ENCODE measurements at regions not wholly inside any gene's neighbourhood (a gene's known extent, or its start where the extent isn't known, plus 50 kb on each side); places are given as distances from the start of the nearest gene placed in this dataset.

GRCh38 chr9:29511680-29512079 lies 1938.4 kb upstream of the C9orf72 start:
- no peak overlapping the region for H3K4me3 ChIP-seq
- no peak for ATAC-seq
- no peak overlapping the region for H3K27ac ChIP-seq
- no peak for TF ChIP-seq CTCF (IDR thresholded peaks at IDR 0.05)
- H3K9me3 ChIP-seq = peaks cover 0 to 11% of the 10 kb centered on the region in 2 donors
- no peaks in the 10 kb centered on the region for H3K27me3 ChIP-seq
- no peaks in the 10 kb centered on the region for H3K36me3 ChIP-seq
- no peaks in the 10 kb centered on the region for H3K4me1 ChIP-seq
- DNase-seq = no peak
- intact Hi-C loops (cut with DNase I) = no loop called here

GRCh38 chr9:29514336-29514735 lies 1941.1 kb upstream of the C9orf72 start:
- peaks cover 0 to 11% of the 10 kb centered on the region in 2 donors for H3K9me3 ChIP-seq
- no peaks in the 10 kb centered on the region for H3K27me3 ChIP-seq
- no peaks in the 10 kb centered on the region for H3K36me3 ChIP-seq
- H3K27ac ChIP-seq = no peak overlapping the region
- TF ChIP-seq CTCF (IDR thresholded peaks at IDR 0.05) = no peak
- DNase-seq = peak in 1 of 4 donors; percentile 60
- no peak for ATAC-seq
- intact Hi-C loops (cut with DNase I) = no loop called here
- H3K4me3 ChIP-seq = no peak overlapping the region
- no peaks in the 10 kb centered on the region for H3K4me1 ChIP-seq

GRCh38 chr9:29514862-29515261 lies 1941.6 kb upstream of the C9orf72 start:
- Histone ChIP-seq H3K27me3 (no peaks in the 10 kb centered on the region), H3K4me1 (no peaks in the 10 kb centered on the region), H3K4me3 (no peak overlapping the region), H3K27ac (no peak overlapping the region), H3K36me3 (no peaks in the 10 kb centered on the region), H3K9me3 (peaks cover 0 to 9% of the 10 kb centered on the region in 2 donors)
- ATAC-seq (no peak), DNase-seq (no peak)
- TF ChIP-seq CTCF (IDR thresholded peaks at IDR 0.05) = no peak
- intact Hi-C loops (cut with DNase I) = no loop called here

GRCh38 chr9:29548436-29548835 lies 1975.2 kb upstream of the C9orf72 start:
- Histone ChIP-seq H3K36me3 (no peaks in the 10 kb centered on the region), H3K4me1 (no peaks in the 10 kb centered on the region), H3K27ac (no peak overlapping the region), H3K27me3 (no peaks in the 10 kb centered on the region), H3K9me3 (peaks cover 0 to 6% of the 10 kb centered on the region in 2 donors), H3K4me3 (no peak overlapping the region)
- TF ChIP-seq CTCF (IDR thresholded peaks at IDR 0.05) = no peak
- ATAC-seq (no peak), DNase-seq (no peak)
- intact Hi-C loops (cut with DNase I) = no loop called here

- Histone ChIP-seq H3K4me1 (no peaks in the 10 kb centered on the region), H3K4me3 (no peak overlapping the region), H3K9me3 (peaks cover 0 to 2% of the 10 kb centered on the region in 2 donors), H3K36me3 (no peaks in the 10 kb centered on the region), H3K27ac (no peak overlapping the region), H3K27me3 (no peaks in the 10 kb centered on the region)
- no peak for TF ChIP-seq CTCF (IDR thresholded peaks at IDR 0.05)
- no peak for DNase-seq
- no peak for ATAC-seq
- intact Hi-C loops (cut with DNase I) = no loop called here
Observed at GRCh38 chr9:29555502-29555901, 1982.2 kb upstream of the C9orf72 start.
